ENCODE measurements at regions not wholly inside any gene's neighbourhood (a gene's known extent, or its start where the extent isn't known, plus 50 kb on each side); places are given as distances from the start of the nearest gene placed in this dataset.

DNA sequence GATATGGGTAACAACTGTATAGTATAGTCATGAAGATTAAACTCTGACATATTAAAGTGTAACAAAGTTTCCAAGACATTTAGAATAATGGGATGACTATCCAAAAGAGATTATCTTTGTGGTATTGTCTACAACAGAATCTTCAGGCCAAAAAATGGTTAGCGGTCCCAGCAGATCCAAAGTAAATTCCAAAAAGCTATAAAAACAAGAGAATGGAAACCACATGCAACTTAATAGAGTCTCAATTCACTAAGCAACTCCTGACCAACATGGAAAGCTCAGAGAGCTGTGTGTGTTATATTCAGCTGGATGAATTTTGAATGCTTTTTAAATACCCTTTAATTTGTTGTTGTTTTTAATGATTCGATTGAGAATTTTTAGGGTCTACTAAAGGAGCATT, 688.2 kb downstream of the CETN3 start:
- no peaks in the 10 kb centered on the region for H3K9me3 ChIP-seq (ENCODE audit: control insufficient read depth in 4 of 4, insufficient read depth in 3 of 4, low read length in 3 of 4)
- no peak overlapping the region for H3K27ac ChIP-seq (ENCODE audit: low read depth in 1 of 2, low read length in 1 of 2)
- no peak for ATAC-seq (ENCODE audit: insufficient read depth, low FRiP score)
- TF ChIP-seq, protein P1, sequence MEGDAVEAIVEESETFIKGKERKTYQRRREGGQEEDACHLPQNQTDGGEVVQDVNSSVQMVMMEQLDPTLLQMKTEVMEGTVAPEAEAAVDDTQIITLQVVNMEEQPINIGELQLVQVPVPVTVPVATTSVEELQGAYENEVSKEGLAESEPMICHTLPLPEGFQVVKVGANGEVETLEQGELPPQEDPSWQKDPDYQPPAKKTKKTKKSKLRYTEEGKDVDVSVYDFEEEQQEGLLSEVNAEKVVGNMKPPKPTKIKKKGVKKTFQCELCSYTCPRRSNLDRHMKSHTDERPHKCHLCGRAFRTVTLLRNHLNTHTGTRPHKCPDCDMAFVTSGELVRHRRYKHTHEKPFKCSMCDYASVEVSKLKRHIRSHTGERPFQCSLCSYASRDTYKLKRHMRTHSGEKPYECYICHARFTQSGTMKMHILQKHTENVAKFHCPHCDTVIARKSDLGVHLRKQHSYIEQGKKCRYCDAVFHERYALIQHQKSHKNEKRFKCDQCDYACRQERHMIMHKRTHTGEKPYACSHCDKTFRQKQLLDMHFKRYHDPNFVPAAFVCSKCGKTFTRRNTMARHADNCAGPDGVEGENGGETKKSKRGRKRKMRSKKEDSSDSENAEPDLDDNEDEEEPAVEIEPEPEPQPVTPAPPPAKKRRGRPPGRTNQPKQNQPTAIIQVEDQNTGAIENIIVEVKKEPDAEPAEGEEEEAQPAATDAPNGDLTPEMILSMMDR (IDR thresholded peaks at IDR 0.05; ENCODE audit: control extremely low read depth, extremely low read depth): no peak
- no peaks in the 10 kb centered on the region for H3K4me1 ChIP-seq (ENCODE audit: control insufficient read depth in 5 of 5, insufficient read depth in 5 of 5, low read length in 5 of 5)
- no peak overlapping the region for H3K9ac ChIP-seq (ENCODE audit: insufficient read depth in 1 of 2, low read length in 2 of 2)
- no peak overlapping the region for H3K4me3 ChIP-seq
- DNase-seq: no peak
- 93 to 97% methylated on average over 2 of the region's 2 CpGs for WGBS, 2 donors
- no peaks in the 10 kb centered on the region for H3K27me3 ChIP-seq (ENCODE audit: control insufficient read depth in 3 of 3, insufficient read depth in 3 of 3, low read length in 2 of 3)
- no peaks in the 10 kb centered on the region for H3K36me3 ChIP-seq (ENCODE audit: control insufficient read depth in 4 of 4, insufficient read depth in 4 of 4, low read length in 4 of 4)

DNA sequence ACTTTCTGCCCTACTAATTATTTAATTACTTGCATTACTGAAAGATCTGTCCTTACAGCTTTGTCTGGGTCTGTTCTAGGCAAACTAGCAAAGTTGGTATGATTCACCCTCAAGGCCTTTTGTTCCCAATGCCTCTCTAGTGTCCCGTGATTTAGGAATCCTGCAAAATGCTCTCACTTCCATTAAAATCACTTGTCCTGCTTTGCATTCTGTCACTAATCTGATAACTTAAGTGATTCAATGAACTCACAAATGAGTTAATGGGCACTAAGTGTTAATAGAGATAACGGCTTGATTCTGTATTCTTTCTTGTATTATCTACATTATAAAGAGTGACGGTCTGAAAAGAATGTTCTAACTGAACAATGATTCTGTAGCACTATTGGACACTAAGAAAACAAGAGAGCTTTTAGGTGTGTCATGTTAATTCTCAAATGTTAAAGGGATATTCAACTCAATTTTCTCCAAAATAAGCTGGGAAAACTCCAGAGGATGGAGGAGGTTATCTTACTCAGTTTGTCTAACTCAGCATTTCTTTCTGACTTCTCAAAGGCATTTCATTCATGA, 697.3 kb downstream of the CETN3 start:
- DNase-seq (no peak), ATAC-seq (ENCODE audit: insufficient read depth, low FRiP score) (no peak)
- TF ChIP-seq, protein P1 (IDR thresholded peaks at IDR 0.05; ENCODE audit: control extremely low read depth, extremely low read depth): no peak
- Histone ChIP-seq H3K9ac (ENCODE audit: insufficient read depth in 1 of 2, low read length in 2 of 2) (no peak overlapping the region), H3K27me3 (ENCODE audit: control insufficient read depth in 3 of 3, insufficient read depth in 3 of 3, low read length in 2 of 3) (no peaks in the 10 kb centered on the region), H3K4me1 (ENCODE audit: control insufficient read depth in 5 of 5, insufficient read depth in 5 of 5, low read length in 5 of 5) (no peaks in the 10 kb centered on the region), H3K4me3 (no peak overlapping the region), H3K27ac (ENCODE audit: low read depth in 1 of 2, low read length in 1 of 2) (no peak overlapping the region), H3K9me3 (ENCODE audit: control insufficient read depth in 4 of 4, insufficient read depth in 3 of 4, low read length in 3 of 4) (no peaks in the 10 kb centered on the region), H3K36me3 (ENCODE audit: control insufficient read depth in 4 of 4, insufficient read depth in 4 of 4, low read length in 4 of 4) (no peaks in the 10 kb centered on the region)
- 92% methylated on average over 3 of the region's 3 CpGs for WGBS, 2 donors

DNA sequence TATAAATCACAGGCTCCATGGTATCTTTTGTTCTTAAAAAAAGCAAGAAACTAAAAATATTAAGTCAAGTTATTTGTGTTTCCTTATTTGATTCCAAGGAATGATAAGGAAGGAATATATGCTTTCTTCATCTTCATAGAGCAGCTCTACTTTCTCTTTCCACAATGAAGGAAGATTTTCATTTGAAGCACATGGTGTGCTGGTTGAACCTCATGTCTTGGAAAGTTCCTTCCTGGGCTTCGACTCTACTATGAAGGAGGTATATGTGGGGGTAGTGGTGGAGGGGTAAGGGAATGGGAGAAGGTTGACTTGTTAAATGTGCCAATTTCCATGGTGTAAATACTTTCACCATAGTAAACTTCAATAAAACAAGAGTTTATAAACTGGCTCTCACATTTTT, 698.0 kb downstream of the CETN3 start:
- no peak overlapping the region for H3K9ac ChIP-seq (ENCODE audit: insufficient read depth in 1 of 2, low read length in 2 of 2)
- 96 to 100% methylated on average over 1 of the region's 1 CpG for WGBS, 2 donors
- H3K4me3 ChIP-seq: no peak overlapping the region
- TF ChIP-seq, protein P1 (IDR thresholded peaks at IDR 0.05; ENCODE audit: control extremely low read depth, extremely low read depth): no peak
- no peaks in the 10 kb centered on the region for H3K36me3 ChIP-seq (ENCODE audit: control insufficient read depth in 4 of 4, insufficient read depth in 4 of 4, low read length in 4 of 4)
- no peak overlapping the region for H3K27ac ChIP-seq (ENCODE audit: low read depth in 1 of 2, low read length in 1 of 2)
- no peaks in the 10 kb centered on the region for H3K4me1 ChIP-seq (ENCODE audit: control insufficient read depth in 5 of 5, insufficient read depth in 5 of 5, low read length in 5 of 5)
- ATAC-seq (ENCODE audit: insufficient read depth, low FRiP score) (no peak), DNase-seq (no peak)
- H3K9me3 ChIP-seq (ENCODE audit: control insufficient read depth in 4 of 4, insufficient read depth in 3 of 4, low read length in 3 of 4): no peaks in the 10 kb centered on the region
- H3K27me3 ChIP-seq (ENCODE audit: control insufficient read depth in 3 of 3, insufficient read depth in 3 of 3, low read length in 2 of 3): no peaks in the 10 kb centered on the region

DNA sequence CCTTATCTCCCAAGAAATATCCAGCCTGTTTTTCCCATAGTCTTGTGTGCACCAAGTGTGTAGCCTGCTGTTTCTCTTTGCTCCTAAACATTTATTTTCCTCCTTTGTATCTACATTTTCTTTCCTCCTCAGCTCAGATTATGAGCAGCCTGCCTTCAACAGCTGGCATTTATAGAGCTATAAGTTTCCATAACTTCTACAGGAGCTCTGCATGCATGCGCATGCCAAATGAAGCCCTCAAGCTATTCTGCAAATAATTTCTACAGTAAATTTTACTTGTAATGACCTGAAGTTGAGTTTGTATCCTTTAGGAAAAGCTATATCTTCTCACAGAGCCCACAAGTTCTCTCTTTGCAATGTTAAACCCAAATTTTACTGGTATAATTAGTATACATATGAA, 699.5 kb downstream of the CETN3 start:
- TF ChIP-seq, protein P1 (IDR thresholded peaks at IDR 0.05; ENCODE audit: control extremely low read depth, extremely low read depth): no peak
- 97 to 100% methylated on average over 1 of the region's 1 CpG for WGBS, 2 donors
- peaks cover 0 to 4% (median 0%) of the 10 kb centered on the region in 5 donors for H3K4me1 ChIP-seq (ENCODE audit: control insufficient read depth in 5 of 5, insufficient read depth in 5 of 5, low read length in 5 of 5)
- H3K27ac ChIP-seq (ENCODE audit: low read depth in 1 of 2, low read length in 1 of 2): no peak overlapping the region
- no peaks in the 10 kb centered on the region for H3K27me3 ChIP-seq (ENCODE audit: control insufficient read depth in 3 of 3, insufficient read depth in 3 of 3, low read length in 2 of 3)
- H3K36me3 ChIP-seq (ENCODE audit: control insufficient read depth in 4 of 4, insufficient read depth in 4 of 4, low read length in 4 of 4): no peaks in the 10 kb centered on the region
- H3K9me3 ChIP-seq (ENCODE audit: control insufficient read depth in 4 of 4, insufficient read depth in 3 of 4, low read length in 3 of 4): no peaks in the 10 kb centered on the region
- no peak for DNase-seq
- no peak overlapping the region for H3K4me3 ChIP-seq
- H3K9ac ChIP-seq (ENCODE audit: insufficient read depth in 1 of 2, low read length in 2 of 2): no peak overlapping the region
- no peak for ATAC-seq (ENCODE audit: insufficient read depth, low FRiP score)

Measured in lung (tissue), 11 donors.